Stimulated activated CD8-positive, alpha-beta memory T cell treated with anti-CD3 and anti-CD28 coated beads, Interleukin-4, amount 100 ng/mL, for 48 hours (primary cell): ENCODE measurements at regions not wholly inside any gene's neighbourhood (a gene's known extent, or its start where the extent isn't known, plus 50 kb on each side); places are given as distances from the start of the nearest gene placed in this dataset.
"Not testable (repeated sequence)": the region's sequence is repeated elsewhere in the genome, so short reads cannot be mapped to it uniquely, and the experiment has no call there.

ENCODE experiments used
- DNase-seq: peaks from one replicate; pipeline ENCODE4 v3.0.0-alpha.2; 2020

- no peak for DNase-seq
These were observed 1147.1 kb upstream of the LRRTM3 start for GRCh38 chr10:65778753-65779152.

- no peak for DNase-seq
These were observed 1145.9 kb upstream of the LRRTM3 start for GRCh38 chr10:65779985-65780384.

GRCh38 chr10:65786279-65786678, 1139.6 kb upstream of the LRRTM3 start:
- DNase-seq = no peak

GRCh38 chr10:65787571-65787970, 1138.3 kb upstream of the LRRTM3 start:
- DNase-seq = no peak

GRCh38 chr10:65788271-65788670, 1137.6 kb upstream of the LRRTM3 start:
- DNase-seq = no peak

GRCh38 chr10:65791979-65792378, 1133.9 kb upstream of the LRRTM3 start:
- no peak for DNase-seq

- DNase-seq = no peak
These were observed 1132.0 kb upstream of the LRRTM3 start for GRCh38 chr10:65793738-65794425.

DNA sequence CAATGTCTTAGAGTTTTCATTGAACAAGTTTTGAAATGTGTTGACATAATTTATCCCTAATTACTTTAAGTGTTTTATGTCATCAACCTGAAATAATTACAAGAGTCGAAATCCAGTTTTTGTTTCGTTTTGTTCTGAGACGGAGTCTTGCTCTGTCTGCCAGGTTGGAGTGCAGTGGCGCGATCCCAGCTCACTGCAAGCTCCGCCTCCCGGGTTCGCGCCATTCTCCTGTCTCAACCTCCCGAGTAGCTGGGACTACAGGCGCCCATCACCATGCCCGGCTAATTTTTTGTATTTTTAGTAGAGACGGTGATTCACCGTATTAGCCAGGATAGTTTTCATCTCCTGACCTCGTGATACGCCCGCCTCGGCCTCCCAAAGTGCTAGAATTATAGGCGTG, 1131.0 kb upstream of the LRRTM3 start:
- not testable (repeated sequence) for DNase-seq

- DNase-seq = no peak
These were observed 1129.4 kb upstream of the LRRTM3 start for GRCh38 chr10:65796472-65796871.

- DNase-seq = no peak
These were observed 1127.7 kb upstream of the LRRTM3 start for GRCh38 chr10:65798133-65798532.

- DNase-seq = no peak
These were observed 1123.4 kb upstream of the LRRTM3 start for GRCh38 chr10:65802391-65802790.

DNA sequence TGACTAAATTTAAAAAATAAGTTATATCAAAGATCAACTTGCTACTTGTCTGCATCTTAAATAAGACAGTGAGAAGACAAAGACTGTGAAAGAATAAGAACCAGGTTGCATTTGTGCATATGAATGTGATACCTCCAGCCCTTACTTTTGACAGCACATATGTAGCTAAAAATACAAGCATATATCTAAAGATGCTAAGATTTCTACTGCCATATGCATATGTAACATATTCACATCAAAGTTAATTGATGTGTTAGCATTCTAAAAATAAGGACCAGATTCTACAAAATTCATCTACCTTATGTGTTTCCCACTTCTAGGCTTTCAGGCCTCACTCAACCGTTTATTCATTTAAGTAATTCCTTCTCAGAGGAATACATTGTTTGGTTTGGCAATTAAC, 1120.3 kb upstream of the LRRTM3 start:
- DNase-seq = no peak

DNA sequence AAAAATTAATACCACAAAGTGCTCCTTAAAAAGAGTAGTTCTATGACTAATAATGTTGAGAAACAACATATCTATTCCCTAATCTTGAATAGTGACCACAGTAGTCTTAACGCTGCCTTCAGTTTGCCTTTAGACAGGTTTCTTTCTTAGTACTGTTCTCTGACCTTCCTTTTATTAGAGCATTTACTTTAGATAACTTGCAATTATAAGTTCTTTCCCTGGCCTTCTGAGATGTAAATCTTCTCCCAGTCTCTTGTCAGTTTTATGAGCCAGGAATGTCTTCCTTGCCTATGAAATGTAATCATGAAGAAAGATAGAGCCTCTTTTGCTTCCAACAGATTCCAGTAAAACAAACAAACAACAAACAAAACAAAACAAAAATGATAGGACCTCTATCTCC, 1119.8 kb upstream of the LRRTM3 start:
- no peak for DNase-seq

DNA sequence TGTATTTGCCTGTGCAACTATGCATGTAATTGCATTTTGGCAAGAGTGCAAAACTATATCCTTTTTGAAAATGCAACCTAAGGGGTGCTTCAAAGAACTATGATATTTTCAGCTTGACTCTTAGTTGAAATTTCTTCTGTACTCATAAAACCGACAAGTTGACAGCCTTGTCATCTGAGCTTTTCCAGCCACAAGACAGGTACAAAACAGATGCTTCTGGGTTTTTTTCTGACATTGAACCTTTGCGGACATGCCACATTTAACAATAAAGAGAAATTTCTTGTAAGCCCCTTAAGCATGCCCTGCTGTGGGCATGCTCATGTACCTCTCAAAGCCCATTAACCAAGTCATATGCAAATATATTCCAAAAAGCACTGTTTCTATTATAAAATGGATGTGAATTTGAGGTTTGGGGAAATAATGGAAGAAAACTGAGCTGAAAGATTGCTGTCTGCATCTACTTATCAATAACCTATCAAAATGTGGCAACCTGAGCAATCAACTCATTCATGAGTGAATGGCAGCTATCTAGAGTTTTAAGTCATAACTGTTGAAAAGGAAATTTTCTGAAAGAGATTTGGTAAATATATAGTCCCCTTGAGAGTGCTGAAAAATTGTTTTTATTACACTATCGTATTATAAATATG, 1117.0 kb upstream of the LRRTM3 start:
- DNase-seq = no peak

DNA sequence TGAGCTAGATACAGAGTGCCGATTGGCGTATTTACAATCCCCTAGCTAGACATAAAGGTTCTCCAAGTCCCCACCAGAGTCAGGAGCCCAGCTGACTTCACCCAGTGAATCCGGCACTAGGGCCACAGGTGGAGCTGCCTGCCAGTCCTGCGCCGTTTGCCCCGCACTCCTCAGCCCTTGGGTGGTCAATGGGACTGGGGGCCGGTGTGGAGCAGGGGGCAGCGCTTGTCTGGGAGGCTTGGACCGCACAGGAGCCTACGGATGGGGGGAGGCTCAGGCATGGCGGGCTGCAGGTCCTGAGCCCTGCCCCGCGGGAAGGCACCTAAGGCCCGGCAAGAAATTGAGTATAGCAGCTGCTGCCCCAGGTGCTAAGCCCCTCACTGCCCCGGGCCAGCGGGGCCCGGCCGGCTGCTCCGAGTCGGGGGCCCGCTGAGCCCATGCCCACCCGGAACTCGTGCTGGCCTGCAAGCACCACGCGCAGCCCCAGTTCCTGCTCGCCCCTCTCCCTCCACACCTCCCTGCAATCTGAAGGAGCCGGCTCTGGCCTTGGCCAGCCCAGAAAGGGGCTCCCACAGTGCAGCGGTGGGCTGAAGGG, 1113.8 kb upstream of the LRRTM3 start:
- DNase-seq = no peak

- DNase-seq = no peak
These were observed 1109.3 kb upstream of the LRRTM3 start for GRCh38 chr10:65816536-65816935.

GRCh38 chr10:65818990-65819389, 1106.8 kb upstream of the LRRTM3 start:
- DNase-seq = no peak

GRCh38 chr10:65827359-65827758, 1098.5 kb upstream of the LRRTM3 start:
- no peak for DNase-seq

DNA sequence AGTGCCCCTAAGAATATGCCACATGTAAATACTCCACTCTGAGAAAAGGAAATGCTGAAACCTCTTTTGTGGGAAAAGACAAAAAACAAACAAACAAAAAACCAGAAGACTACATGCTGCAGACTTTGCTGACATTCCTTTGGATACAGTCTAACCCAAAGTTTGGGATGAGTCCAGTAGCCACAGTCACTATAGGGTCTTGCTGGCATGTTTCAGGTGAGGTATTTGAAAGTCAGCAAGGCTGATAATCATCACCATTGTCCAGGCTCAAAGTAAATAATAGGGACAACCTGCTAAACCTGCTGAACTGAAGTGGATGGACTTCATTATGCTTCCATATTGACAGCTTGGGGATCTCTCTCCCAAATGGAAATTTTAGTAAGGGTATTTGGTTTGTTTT, 1087.0 kb upstream of the LRRTM3 start:
- no peak for DNase-seq

DNA sequence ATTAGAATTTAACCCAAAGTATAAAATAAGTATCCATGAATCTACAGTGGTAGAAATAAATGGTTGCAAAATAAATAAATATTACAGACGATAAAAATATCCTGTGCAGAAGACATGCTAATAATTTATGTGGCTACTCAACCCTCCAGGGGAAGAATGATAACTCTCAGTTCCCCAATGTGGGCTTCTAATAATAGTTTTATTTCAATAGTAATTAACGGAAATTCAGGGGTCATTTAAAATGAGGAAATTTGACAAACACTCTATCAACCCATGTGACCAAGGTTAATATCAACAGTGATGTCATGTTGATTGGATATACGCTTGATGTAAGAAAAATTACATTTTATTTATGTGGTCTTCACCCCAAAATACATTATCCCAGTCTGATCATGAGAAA, 1082.6 kb upstream of the LRRTM3 start:
- no peak for DNase-seq

DNA sequence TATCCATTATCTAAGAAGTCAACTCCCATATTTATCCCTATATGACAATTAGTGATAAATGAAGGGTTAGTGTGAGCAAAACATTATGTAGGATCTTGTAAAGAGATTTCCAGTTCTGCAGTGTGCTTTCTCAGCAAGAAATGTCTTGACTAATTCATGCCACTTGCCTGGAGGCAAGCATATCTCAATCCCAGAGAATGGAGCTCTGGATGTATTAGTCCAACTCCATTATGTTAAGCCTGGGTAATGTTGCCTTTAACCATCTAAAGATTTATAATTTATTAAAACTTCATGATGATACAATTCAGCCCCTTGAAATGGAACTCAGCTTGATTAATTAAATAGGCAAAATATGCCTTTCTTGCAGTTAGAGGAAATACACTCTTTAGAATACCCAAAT, 1079.9 kb upstream of the LRRTM3 start:
- no peak for DNase-seq

GRCh38 chr10:65846541-65846940, 1079.3 kb upstream of the LRRTM3 start:
- DNase-seq = no peak

- no peak for DNase-seq
These were observed 1078.9 kb upstream of the LRRTM3 start for GRCh38 chr10:65846949-65847348.

DNA sequence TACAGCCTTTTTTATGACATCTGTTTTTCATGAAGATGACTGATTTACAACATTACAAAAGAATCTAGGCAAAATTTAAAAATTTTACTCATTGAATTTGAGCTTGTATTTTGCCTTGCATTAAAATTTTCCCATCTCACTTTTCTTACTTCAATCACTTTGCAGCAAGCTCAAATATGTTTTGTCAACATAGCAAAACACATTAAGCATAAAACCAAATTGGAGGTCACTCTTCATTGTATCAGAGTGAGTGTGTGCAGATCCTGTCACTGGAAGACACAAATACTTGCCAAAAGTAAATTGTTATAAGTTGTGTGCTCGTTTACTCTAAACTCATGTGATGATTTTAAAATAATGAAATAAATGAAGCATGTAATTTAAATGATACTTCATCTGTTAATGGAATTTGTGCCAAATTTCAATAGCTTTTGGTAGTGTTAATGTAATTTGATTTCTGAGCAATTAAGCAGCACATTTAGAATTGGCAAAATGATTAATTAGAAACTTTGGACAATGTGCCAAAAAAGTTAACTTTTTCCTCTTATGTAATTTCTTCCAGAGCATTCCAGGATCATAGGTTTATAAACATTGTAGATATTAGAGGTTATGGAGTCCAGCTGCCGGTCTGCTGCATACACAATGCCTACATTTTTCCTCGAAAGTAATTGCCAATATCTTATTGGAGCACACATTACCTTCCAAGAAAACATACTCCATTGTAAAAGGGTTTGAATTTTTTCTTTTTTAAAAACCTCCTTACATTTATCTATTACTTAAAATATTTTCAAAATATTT, 1078.2 kb upstream of the LRRTM3 start:
- no peak for DNase-seq
